ENCODE measurements at regions not wholly inside any gene's neighbourhood (a gene's known extent, or its start where the extent isn't known, plus 50 kb on each side); places are given as distances from the start of the nearest gene placed in this dataset.

DNA sequence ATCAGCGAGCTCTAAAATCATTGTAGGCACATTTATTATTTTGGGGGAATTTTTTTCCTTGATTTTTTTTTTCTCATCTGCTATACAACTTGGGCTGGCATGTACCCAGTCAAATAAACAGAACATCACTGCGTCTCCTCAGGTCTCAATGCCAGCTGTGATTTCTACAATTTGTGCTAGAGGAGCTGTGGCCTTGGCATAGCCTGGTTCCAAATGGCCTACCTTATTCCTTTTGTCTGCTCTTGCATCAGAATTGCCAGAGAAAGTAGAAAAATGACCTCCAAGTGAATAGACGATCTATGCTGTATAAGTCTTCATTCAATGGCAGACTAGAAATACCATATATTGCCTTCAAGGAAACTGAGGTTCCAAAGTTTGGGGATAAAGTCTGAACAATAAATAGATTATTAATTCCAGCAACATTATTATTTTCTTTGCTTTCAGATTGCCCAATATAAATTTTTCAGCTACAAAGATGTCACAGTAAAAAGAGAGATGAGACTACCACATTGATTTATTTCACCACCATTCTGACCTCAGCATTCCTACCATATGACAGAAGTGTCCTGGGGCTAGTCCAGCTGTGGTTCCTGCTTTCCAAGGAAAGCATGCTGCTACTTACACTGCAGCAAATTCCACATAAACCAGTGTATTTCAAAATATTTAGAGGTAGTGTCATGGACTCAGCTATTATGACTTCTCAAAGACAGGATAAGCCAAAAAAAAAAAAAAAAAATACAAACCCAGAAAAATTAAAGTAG lies 493.9 kb upstream of the ZNF385D start:
- no peak overlapping the region for H3K27ac ChIP-seq
- no peak for TF ChIP-seq ZFX (IDR thresholded peaks at IDR 0.05; ENCODE audit: borderline replicate concordance)
- TF ChIP-seq, protein P1, sequence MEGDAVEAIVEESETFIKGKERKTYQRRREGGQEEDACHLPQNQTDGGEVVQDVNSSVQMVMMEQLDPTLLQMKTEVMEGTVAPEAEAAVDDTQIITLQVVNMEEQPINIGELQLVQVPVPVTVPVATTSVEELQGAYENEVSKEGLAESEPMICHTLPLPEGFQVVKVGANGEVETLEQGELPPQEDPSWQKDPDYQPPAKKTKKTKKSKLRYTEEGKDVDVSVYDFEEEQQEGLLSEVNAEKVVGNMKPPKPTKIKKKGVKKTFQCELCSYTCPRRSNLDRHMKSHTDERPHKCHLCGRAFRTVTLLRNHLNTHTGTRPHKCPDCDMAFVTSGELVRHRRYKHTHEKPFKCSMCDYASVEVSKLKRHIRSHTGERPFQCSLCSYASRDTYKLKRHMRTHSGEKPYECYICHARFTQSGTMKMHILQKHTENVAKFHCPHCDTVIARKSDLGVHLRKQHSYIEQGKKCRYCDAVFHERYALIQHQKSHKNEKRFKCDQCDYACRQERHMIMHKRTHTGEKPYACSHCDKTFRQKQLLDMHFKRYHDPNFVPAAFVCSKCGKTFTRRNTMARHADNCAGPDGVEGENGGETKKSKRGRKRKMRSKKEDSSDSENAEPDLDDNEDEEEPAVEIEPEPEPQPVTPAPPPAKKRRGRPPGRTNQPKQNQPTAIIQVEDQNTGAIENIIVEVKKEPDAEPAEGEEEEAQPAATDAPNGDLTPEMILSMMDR (IDR thresholded peaks at IDR 0.05) = no peak

DNA sequence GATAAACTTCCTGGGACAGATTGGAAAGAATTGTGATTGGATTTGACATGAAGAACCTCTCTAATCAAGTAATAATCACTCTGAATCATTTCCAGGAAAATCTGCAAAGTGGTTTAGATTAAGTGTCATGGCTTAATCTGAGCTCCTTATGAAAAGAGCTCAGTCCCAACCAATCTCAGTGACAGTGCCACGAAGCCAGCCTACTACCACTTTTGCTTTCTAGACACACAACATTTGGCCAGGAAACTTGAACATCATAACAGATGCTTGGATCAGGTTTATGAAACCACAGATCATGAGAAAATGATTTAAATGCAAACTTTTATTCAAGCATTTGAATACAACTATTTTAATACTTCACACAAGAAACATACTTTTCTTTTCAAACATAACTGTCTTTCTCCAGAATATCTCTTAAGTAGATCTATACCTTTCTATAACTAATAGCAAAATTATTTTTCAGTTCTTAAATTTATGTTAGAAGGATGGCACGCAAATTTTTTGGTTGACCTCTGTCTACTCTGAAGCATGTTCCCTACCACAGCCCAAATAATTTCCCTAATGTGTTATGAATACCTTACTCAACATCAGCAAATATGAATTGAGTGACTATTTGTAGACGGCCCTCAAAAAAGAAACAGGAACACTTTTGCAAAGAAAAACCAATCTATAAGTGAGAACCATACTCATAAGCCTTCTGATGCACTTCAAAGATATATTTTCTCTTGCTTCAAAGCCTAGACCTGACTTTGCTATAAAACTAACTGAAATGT lies 495.0 kb upstream of the ZNF385D start:
- TF ChIP-seq, protein P1 (IDR thresholded peaks at IDR 0.05) = no peak
- no peak for TF ChIP-seq ZFX (IDR thresholded peaks at IDR 0.05; ENCODE audit: borderline replicate concordance)
- no peak overlapping the region for H3K27ac ChIP-seq

DNA sequence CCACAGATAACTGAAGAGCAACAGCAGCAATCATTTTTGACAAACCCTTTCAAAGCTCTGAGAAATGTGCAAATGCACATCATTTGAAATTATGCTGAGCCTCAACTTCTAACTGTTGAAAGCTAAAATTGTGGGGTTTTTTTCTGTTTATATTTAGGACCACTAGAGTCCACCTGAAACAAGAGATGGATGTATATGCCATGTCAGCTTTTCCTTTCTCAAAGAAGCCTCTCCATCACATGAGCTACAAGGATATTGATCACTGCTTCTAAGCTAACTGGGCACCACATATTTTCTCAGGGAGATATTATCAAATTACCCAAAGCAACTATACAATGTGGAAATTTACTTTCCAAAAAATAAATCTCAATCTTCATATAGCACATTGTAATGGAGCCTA lies 498.6 kb upstream of the ZNF385D start:
- TF ChIP-seq, protein P1 (IDR thresholded peaks at IDR 0.05) = no peak
- no peak overlapping the region for H3K27ac ChIP-seq

DNA sequence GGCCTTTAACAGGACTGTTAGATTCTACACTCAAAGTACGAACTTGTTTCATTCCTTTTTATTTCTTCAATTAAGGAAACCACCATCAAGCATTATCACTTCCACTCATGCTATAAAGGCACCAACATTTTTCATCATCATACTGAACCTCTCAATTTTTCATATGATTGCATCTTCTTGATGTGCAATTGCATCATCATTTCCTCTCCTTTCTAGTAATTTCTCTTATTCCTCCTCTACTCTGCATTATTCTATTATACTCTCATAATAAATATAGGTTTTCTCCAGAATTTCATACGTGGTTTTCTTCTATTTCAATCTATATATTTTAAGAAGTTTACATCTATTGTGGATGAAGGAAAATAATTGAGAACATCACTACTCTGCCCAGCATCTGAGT lies 506.2 kb upstream of the ZNF385D start:
- H3K27ac ChIP-seq = no peak overlapping the region
- TF ChIP-seq, protein P1 (IDR thresholded peaks at IDR 0.05) = no peak
- TF ChIP-seq ZFX (IDR thresholded peaks at IDR 0.05; ENCODE audit: borderline replicate concordance) = no peak

DNA sequence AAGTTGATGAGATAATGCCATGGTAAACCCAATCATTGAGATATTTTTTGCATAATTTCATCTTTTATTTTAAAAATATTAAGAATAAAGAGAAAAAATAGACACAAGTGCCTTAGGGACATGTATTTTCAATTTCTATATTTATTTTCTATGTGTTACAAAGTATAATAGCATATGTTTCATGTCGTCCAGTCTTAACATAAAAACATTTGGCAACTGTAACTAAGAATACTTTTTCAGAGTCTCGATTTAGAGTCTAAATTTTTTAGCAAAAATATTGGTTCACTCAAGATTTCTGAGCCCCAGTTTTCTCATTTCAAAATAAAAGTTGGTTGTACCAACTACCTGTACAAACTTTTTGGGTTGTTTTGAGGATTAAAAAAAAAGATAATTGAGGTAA lies 511.4 kb upstream of the ZNF385D start:
- no peak overlapping the region for H3K27ac ChIP-seq
- no peak for TF ChIP-seq ZFX (IDR thresholded peaks at IDR 0.05; ENCODE audit: borderline replicate concordance)
- TF ChIP-seq, protein P1 (IDR thresholded peaks at IDR 0.05) = no peak

DNA sequence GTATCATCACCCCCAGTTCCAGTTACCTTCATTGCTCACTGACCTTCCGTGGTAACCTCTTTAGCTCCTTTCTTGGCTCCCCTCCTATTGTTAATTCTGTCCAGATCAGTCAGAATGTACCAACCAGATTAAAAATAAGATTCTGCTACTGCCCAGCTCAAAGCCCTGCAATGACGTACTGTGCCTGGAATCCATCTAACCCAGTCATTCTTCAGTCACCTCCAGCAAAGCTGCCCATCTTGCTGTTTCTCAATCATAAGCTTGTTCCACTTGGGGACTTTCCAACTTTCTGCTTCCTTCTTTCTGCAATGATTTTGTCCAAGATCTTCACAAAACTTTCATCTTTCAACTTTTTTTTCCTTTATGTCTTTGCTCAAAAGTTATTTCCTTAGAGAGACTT lies 512.0 kb upstream of the ZNF385D start:
- TF ChIP-seq, protein P1 (IDR thresholded peaks at IDR 0.05) = no peak
- TF ChIP-seq ZFX (IDR thresholded peaks at IDR 0.05; ENCODE audit: borderline replicate concordance) = no peak

DNA sequence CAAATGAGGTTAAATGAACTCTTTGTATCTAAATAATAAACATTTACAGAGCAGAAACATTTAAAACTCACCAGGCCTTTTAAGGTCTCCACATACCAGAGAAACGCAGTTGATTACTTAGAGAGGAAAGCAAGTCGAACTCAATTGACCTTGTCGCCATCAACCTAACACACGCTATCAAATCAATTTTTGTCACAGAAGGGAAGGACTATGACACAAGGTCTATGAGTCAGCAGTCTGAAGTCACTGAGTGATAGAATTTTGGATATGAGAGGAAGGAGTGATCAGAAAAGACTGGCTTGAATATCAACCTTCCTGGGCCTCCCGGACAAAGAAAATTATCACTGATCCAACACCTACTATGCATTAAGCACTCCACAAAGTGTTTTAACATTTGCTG lies 514.4 kb upstream of the ZNF385D start:
- H3K27ac ChIP-seq = no peak overlapping the region

More for the DNA sequence above, 512.0 kb upstream of the ZNF385D start:
- H3K27ac ChIP-seq = no peak overlapping the region

More for the DNA sequence above, 514.4 kb upstream of the ZNF385D start:
- TF ChIP-seq, protein P1 (IDR thresholded peaks at IDR 0.05) = no peak
- no peak for TF ChIP-seq ZFX (IDR thresholded peaks at IDR 0.05; ENCODE audit: borderline replicate concordance)

Data from 22Rv1 (cell line).